GM21360 (cell line): ENCODE measurements at regions not wholly inside any gene's neighbourhood (a gene's known extent, or its start where the extent isn't known, plus 50 kb on each side); places are given as distances from the start of the nearest gene placed in this dataset.

Source experiments
- ATAC-seq: cut with Tn5 transposase; IDR thresholded peaks from one replicate; pipeline ENCODE4 v1.9.1; 2021; ENCODE audit warnings: mild to moderate bottlenecking, moderate library complexity; ENCODE audit not compliant: unreplicated experiment

DNA sequence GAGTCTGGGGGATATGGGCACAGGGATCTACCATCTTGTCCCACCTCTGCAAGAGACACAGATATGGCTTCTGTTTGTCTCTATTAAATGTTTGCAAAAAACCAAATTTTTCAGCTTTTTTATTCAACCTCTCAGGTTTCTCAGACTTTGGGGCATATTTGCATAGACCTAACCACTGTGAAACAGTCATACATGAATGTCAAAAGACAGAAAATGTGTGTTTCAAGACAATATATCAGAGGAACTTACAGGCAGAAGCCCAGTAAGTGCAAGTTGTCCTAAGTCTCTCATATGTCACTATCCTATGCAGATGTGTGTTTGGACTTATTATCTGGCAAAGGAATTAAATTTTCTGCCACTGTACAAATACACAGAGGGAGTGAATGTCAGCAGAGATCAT lies 951.2 kb downstream of the PCDH18 start:
- no peak for ATAC-seq

DNA sequence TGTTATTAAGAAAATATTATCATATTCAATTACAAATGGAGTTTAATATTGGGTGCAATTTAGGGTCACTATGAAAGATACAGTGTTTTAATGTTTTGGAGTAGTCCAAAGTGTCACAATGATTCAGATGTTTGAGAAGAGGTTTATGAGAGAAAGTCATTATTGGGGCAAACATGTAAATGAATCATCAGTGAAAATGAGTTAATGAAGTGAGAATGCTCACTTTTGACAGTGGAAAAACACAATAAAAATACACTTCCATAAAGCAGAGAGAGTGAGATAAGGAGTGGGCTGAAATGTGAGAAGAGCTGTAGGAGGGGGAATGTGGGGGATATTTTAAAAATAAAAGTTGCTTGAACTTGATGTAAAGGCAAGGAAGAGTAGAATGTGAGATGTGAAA lies 957.1 kb downstream of the PCDH18 start:
- ATAC-seq: no peak

DNA sequence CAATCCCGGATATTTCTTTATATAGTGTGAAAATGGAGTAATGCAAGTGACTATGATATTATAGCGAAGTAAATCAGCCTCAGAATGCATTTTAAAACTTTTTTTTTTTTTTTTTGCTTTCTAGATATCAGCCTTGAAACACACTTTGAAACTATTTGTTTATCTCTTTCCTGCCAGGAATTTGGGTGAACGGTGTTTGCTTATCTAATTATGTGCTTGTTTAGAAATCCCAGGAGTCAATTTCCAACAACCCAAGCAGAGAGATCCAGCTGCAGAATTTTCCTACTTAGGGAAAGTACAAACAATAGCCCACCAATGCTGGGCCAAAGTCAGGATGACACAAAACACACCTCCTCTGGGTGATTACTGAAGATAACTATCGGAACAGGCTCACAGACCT lies 958.8 kb downstream of the PCDH18 start:
- ATAC-seq: no peak

DNA sequence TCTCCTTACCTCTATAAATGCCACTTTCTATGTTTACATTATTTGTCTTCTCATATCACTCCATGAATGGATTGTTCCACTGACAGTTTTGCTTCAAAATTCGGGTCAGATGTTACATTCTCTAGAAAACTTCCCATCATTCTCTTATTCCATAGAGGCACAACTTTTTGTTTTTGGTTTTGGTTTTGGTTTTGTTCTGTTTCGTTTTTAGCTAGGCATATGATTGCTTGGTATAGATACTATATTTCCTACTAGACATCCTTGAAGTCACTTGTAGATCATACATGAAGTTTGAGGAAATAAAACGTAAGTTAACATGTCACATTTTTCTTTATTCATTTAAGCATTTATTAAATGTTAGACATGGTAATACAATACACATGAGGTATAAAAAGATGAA lies 961.0 kb downstream of the PCDH18 start:
- ATAC-seq: no peak

DNA sequence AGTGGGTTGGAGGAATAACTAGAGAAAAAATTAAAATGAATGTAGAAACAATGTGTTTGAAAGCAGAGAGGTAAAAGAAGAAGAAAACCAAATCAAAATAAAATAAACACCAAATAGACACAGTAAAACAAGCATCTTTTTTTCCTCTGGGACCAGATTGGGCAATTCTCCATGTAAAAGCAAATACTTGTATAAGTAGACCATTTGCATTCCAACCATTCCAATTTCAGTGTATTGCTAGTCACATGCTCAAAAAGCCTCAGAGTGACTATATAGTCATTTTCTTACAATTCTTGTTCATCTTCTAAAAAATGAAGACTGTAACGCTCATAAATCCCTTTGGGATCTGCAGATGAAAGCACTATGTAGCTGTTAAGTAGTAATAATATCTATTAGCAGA lies 969.5 kb downstream of the PCDH18 start:
- no peak for ATAC-seq

DNA sequence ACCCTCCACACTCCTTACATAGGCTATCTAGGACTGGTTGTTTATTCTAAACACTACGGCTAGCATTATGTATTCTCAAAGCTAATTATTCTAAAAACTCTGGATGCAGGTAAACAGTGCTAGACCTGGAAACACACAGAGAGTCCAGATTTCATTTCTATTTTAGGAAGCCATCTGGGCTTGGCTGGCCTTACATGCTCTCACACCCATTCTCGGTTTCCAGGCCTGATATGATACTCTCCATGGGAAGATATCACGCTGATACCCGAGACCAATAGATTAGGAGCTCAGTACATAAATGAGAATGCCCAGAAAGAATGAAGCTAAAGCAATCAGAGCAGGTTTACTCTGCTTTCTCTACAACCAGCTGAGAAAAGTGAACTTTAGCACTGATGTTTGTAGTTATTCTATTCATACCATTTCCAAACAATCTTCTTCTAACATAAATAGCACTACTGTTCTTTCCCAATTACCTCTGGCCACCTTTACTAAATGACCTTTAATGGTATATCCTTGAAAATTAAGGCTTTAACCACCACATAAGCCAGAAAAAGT lies 973.3 kb downstream of the PCDH18 start:
- no peak for ATAC-seq

DNA sequence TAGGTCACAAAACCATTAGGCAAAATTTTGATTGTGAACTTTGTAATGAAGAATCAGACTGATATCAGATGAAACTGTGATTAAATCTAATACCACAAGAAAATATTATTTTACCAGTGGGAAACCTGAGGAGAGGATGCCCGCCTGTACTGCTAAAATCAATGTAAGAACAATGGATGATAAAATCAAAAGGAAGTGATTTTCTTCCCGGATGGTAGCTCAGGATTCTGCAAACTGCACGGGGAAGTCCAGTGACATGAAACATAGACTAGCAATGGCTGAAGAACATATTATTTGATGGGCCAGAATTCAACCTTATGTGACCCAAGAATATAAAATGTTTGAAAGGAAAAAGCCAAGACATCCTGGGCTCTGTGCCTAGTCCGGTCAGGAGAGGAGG lies 974.9 kb downstream of the PCDH18 start:
- ATAC-seq: no peak

DNA sequence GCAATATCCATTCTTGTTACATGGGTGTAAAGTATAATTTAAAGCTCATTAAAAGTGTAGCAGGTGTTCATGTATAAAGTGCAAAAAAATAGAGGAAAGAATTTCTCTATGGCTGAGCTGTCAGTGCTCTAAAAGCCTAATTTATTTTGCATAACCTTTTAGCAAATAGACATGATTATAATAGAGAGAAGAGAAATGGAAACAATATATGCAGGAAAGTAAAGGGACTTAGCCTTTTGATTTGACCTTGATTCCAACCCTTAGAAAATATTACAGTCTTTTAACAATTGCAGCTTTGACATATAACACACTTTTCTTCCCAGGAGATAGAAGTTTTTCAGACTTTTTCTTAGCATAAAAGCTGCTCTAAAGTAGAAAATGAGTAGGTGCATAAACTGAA lies 978.3 kb downstream of the PCDH18 start:
- no peak for ATAC-seq

DNA sequence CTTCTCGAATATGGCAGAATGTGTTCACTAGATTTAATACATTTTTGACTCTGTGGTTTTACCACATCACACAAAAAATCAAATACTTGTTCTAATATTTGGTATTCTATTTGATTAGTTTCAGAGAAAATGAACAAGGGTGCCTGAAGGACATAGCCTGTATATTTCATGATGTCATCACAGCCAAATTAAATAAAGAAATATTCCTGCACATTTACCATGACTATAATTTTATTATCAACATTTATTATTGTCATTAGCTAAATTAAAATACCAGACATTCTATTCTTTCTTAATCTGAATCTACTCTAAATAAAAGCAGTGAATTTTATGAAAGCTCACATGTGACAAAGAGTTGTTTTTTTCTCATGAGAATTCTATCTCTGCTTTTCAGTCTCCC lies 980.5 kb downstream of the PCDH18 start:
- ATAC-seq: no peak

DNA sequence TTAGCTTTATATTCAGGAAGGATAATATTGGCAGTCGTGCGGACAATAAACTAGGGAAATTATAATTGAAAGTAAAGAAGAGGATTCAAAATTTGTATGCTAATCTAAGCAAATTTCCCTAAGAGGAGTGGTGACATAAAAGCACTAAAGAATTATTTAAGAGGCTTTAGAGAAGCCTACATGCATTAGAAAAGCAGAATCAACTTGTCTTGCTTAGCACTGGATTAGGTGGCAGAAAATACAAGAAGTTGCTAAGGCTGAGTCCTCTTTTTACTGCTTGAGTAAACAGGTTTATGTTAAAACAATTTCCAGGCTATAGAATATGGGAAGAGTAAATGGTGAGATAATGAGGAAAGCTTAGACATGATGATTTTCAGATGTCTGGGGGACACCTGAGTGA lies 991.5 kb downstream of the PCDH18 start:
- no peak for ATAC-seq

DNA sequence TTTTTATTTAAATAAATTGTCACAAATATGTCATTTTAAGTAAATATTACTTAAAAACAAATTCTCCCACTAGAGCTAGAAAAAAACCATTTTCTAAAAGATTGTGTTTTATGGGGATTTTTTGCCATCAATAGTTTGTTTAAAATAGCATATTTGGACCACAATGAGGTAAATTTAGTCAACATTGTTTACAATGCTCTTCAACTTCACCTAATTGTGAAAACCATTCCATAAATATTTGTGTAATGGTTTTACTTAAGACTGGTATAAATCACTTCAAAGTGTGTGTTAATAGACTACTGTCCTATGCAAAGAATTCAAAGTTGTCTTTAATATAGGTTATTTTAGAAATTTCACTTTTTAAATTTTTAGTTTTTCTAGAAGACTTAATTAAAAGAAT lies 1004.2 kb downstream of the PCDH18 start:
- ATAC-seq: no peak

DNA sequence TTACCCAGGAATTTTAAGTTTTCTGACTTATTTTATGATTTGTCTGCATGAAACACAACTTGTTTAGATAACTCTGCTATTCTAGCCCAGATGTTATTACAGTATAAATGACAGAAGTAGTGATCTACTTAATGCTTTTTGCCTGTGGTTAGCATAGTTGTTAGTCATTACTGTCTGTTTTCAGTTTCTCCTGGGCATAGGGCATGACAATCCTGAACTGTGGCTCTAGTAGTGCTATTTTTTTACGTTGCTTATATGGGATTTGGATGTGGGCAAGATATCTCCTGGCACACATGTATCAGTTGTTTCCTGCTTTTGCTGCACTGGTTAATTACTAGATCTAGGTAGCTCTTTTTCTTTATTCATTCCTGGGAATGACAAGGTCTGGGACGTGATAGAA lies 1005.8 kb downstream of the PCDH18 start:
- no peak for ATAC-seq

DNA sequence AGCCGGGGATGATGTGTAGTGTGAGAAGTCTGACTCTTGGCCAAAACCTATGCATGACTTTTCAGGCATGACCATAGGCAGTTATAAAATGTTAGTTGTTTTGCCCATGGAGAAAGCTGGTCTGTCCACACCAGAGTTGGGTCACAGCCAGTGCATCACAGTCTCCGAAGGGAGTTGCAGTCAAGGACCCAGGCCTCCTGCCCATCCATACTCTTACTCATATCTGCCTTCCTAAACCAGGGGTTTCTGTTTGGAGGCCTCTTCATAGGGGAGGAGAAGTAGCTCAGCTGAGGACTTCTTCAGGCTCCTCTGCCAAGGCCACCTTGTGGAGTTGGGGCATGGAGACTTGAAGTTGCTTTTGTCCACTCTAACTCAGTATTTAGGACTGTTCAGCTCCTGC lies 1008.3 kb downstream of the PCDH18 start:
- no peak for ATAC-seq

DNA sequence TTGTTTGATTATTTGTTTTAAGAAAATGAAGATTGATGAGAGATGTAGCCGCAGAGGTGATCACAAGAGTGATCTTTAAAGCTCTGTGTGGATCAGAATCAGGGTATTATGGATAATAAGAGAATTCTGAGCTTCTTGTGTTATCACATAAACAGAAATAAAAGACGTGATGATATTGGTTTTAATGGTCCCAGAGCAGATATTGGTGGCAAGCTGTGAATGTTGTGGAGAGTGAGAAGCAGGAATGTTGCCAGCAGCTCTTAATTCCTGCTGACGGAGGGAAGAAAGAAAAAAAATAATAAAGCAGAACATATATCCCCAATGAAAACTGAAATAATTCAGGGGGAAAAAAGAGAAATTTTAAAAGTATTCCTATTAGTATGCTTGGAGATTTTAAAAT lies 1015.9 kb downstream of the PCDH18 start:
- no peak for ATAC-seq

DNA sequence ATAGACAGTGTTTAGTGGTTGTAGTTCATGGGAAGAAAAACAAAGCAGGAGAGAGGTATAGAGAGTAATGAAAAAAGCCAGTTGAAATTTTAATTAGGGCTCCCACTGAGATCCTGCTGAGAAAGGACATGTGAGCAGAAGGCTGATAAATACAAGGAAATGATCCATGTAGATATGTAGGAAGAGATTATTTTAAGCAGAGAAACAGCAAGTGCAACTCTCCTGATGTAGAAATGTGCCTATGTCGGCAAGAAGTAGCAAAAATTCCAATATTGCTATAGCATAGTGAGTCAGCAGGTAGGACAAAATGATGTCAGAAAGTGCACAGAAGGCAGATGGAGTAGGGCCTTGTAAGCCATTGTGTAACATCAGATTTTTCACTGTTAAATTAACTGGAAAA lies 1027.3 kb downstream of the PCDH18 start:
- ATAC-seq: no peak

DNA sequence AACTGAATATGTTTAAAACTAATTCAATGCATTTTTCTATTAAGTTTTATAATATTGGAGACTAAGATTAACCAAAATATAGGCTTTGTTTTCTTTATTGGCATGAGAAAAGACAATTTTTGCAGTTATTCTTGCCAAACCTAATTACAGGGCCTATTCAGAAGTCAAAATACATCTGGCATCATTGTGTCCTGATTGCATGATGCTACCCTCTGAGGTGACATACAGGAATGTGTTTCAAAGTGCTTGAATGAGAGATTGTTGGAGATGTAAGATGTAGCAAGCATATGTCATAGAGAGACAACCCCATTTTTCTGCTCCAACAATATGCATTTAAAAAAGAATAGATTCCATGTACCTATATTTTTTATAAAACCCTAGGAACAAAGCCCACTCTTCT lies 1036.4 kb downstream of the PCDH18 start:
- no peak for ATAC-seq

DNA sequence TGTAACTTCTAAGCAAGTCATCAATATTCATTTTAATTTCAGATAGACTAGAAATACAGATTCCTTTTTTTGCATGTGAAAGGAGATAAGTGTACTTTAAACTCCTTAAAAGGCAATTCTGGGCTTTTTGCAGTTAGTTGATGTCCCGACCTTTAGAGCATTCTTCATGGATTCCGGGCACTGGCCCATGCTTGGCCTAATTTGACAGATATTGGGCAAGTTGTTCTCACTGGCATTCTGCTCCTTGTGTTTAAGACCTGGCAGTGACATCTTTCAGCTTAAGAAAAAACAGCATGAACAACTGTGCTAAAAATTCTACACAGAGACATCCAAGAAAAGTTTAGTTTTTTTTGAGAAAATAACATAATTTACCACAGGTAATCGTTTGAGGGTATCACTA lies 1037.2 kb downstream of the PCDH18 start:
- ATAC-seq: no peak

DNA sequence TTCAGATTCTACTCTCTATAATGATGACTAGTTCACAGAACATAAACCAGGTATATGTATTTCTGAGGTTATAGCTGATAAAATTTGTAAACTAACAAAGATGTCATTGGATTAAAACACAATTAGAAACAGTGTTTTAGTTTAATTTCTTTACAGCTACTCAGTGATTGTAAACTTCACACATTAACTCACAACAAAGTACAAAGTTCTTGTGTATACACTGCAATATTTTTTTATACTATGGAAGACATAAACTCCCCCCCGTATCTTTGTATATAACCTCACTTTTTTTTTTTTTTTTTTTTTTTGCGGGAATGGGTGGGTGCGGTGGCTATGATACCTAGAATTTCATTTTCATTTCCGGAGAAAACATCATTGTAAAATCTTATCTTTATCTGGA lies 1043.2 kb downstream of the PCDH18 start:
- no peak for ATAC-seq

DNA sequence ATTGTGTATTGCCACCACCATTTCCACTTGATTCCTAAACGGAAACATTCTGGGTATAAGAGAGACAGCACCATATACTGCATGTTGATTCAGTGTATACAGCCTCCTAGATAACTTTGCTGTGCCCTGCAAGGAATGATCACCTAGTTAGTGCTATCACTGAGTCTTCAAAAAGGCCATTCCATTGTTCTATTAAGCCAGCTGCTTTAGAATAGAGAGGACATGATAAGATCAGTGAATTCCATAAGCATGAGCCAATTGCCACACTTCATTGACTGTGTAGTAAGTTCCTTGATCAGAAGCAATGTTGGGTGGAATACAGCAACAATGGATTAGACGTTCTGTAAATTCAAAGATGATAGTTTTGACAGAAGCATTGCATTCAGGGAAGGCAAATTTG lies 1047.3 kb downstream of the PCDH18 start:
- ATAC-seq: no peak

DNA sequence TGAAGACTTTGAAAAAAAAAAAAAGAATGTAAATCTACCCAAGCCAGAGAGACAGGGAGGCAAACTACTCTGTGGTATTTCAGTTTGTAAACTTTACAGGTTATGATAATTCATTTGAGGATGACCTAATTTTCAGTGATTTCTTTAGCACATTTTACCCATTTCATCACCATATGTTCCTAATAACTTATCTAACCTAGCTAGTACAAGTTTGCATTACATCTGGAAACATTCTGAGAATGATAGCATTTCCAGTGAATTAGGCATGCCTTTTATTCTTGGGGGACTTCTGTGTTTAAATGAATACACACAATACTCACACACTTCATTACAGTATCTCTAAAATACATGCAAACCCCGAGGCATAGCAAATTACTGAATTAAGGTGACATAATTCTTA lies 1055.5 kb downstream of the PCDH18 start:
- no peak for ATAC-seq

DNA sequence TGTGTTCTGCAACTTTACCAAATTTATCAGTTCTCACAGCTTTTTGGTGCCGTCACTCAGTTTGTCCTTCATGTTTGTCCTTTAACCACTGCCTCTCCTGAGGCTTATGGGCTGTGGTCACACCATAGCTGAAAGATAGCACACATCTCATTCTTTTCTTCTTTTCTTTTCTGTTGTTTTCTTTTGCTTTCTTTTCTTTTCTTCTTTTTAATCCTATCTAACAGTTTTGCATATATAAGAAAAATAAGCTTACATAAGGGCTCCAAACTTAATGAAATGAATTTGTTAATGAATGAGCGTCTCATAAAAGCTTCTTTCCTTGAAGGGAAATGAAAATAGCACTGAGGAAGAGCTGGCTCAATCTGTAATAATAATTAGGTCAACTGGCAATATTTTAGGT lies 1061.2 kb downstream of the PCDH18 start:
- no peak for ATAC-seq

DNA sequence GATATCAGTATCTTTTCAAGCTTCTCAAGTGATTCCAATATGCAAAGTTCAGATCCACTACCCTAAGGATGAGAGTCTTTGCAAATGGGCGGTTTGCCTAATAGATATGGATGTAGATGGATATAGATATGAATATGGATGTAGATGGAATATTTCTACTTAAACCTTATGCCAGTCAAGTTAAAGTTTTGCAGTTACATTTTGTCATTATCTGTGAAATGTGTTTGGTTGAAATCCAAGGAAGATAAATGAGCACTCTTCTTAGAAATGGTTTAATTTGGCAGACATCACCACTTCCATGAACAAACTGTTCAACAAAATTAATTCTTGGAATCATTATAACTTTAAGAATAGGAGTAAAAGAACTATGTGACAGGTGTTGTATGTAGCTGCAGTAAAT lies 1066.6 kb downstream of the PCDH18 start:
- ATAC-seq: no peak

DNA sequence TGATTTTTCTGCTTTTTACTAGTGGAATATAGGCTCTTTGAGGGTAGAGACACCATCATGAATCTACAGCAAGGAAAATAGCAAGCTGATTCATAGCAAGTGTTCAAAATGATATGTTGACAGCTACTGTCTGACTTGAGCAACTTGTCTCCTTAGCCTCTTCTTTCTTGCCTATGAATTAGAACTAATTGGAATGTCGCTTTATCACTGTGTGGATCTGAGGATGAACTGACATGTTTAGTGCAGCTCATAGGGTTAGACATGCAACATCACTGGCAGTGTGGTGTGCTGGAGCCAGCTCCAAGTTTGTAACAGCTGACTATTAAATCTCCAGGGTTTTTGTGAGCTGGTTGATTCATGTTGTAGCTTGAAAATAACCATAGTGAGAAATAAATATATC lies 1068.4 kb downstream of the PCDH18 start:
- ATAC-seq: no peak

DNA sequence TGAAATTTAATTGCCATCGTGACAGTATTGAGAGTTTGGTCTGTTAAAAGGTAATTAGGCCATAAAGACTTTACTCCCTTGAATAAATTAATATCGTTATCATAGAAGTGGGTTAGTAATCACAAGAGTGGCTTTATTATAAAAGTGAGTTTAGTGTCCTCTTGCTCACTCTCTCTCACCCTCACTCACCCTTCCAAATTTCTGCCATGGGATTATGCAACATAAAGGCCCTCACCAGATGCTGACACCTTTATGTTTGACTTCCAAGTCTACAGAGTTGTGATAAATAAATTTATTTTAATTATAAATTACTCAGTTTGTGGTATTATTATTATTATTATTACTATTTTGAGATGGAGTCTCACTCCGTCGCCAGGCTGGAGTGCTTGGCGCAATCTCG lies 1070.8 kb downstream of the PCDH18 start:
- ATAC-seq: no peak
